K562 (cell line): ENCODE measurements at regions not wholly inside any gene's neighbourhood (a gene's known extent, or its start where the extent isn't known, plus 50 kb on each side); places are given as distances from the start of the nearest gene placed in this dataset.

Source experiments
- ATF2 ChIP-seq: sonication (generic); formaldehyde crosslinking; IDR thresholded peaks from 2 replicates; pipeline ENCODE4 v1.8.1; 2022; ENCODE audit warnings: missing genetic modification reagents
- BMI1 ChIP-seq: fragments of 150-350 bp; IDR thresholded peaks from 2 replicates; pipeline ENCODE4 v1.6.1; 2014; ENCODE audit warnings: low read length
- CC2D1A ChIP-seq: fragments of 450-650 bp; IDR thresholded peaks from 2 replicates; pipeline ENCODE4 v1.6.1; 2017; ENCODE audit warnings: mild to moderate bottlenecking
- CTCF ChIP-seq, 3 experiments: IDR thresholded peaks in 2 of 3; conservative IDR thresholded peaks in 1 of 3; 2 replicates each; pipeline ENCODE4 v1.5.1; 2011 to 2012; ENCODE audit warnings: low read length in 3 of 3, mild to moderate bottlenecking in 3 of 3, control low read depth in 2 of 3, improper control_type of control experiment in 1 of 3, inconsistent platforms in 1 of 3, low read depth in 1 of 3, mixed read lengths in 1 of 3, moderate library complexity in 1 of 3; ENCODE audit not compliant: insufficient read depth in 2 of 3
- EZH2 ChIP-seq: IDR thresholded peaks from 2 replicates; pipeline ENCODE4 v1.6.1; 2012; ENCODE audit warnings: low read depth, mild to moderate bottlenecking, inconsistent platforms, low read length, borderline replicate concordance
- NR2C2 ChIP-seq, 2 experiments: fragments of 200-800 bp in 1 of 2; sonication (Bioruptor generic) in 1 of 2; sonication (generic) in 1 of 2; formaldehyde crosslinking in 1 of 2; IDR thresholded peaks; 2 replicates each; pipeline versions ENCODE4 v1.6.1 to v1.8.0; 2016 to 2022; ENCODE audit warnings: mild to moderate bottlenecking in 1 of 2, missing compliant biosample characterization in 1 of 2, missing genetic modification characterization in 1 of 2, missing genetic modification reagents in 1 of 2
- SMARCB1 ChIP-seq: IDR thresholded peaks from 2 replicates; pipeline ENCODE4 v1.6.1; 2011; ENCODE audit warnings: improper control_type of control experiment, low read depth; ENCODE audit not compliant: insufficient read length
- ZBTB33 ChIP-seq: sonication (generic); formaldehyde crosslinking; IDR thresholded peaks from 2 replicates; pipeline ENCODE4 v1.8.1; 2023; ENCODE audit warnings: mild to moderate bottlenecking, missing genetic modification reagents
- ZNF398 ChIP-seq: fragments of 250-450 bp; sonication (Bioruptor Pico); IDR thresholded peaks from 2 replicates; pipeline ENCODE4 v1.8.0; 2021; ENCODE audit warnings: moderate library complexity, mild to moderate bottlenecking, inconsistent platforms

- TF ChIP-seq NR2C2 (CRISPR knock-in tag; IDR thresholded peaks at IDR 0.05), result no peak
- no peak for TF ChIP-seq NR2C2 (tag; IDR thresholded peaks at IDR 0.05)
- TF ChIP-seq ATF2, result no peak
- no peak for TF ChIP-seq CTCF (IDR thresholded peaks at IDR 0.05 in 2 of 3, conservative IDR thresholded peaks at IDR 0.05 in 1 of 3; ENCODE audit: insufficient read depth in 2 of 3, low read depth in 1 of 3, low read length in 3 of 3)
- TF ChIP-seq BMI1, result no peak
- TF ChIP-seq EZH2, result no peak
- TF ChIP-seq ZBTB33 (CRISPR knock-in tag), result no peak
- TF ChIP-seq CC2D1A, result no peak
- TF ChIP-seq ZNF398 (CRISPR knock-in tag), result no peak
- TF ChIP-seq SMARCB1, result no peak
Observed at GRCh38 chr5:128632264-128632663, 94.2 kb upstream of the FBN2 start.
